ENCODE measurements at regions not wholly inside any gene's neighbourhood (a gene's known extent, or its start where the extent isn't known, plus 50 kb on each side); places are given as distances from the start of the nearest gene placed in this dataset.

GRCh38 chr7:79749856-79750255, 296.4 kb upstream of the MAGI2 start:
- TF ChIP-seq CTCF (IDR thresholded peaks at IDR 0.05) (no peak), EZH2 (IDR thresholded peaks at IDR 0.05; ENCODE audit: borderline replicate concordance, insufficient read depth, low read depth, low read length, poor library complexity, severe bottlenecking) (no peak)

Data from B cell (primary cell).